KMS-11 (cell line): ENCODE measurements at regions not wholly inside any gene's neighbourhood (a gene's known extent, or its start where the extent isn't known, plus 50 kb on each side); places are given as distances from the start of the nearest gene placed in this dataset.

Source experiments
- H2AFZ ChIP-seq: fragments of 200-600 bp; sonication (generic); 2 replicates; pipeline ENCODE4 v1.6.1; 2016; ENCODE audit warnings: antibody characterized with exemption, mixed run types, low read depth
- H3K27ac ChIP-seq: fragments of 200-600 bp; sonication (generic); 2 replicates; pipeline ENCODE4 v1.6.1; 2016; ENCODE audit warnings: mild to moderate bottlenecking, mixed run types
- H3K27me3 ChIP-seq: fragments of 200-600 bp; sonication (generic); 2 replicates; pipeline ENCODE4 v1.6.1; 2017; ENCODE audit warnings: mild to moderate bottlenecking, low read depth, mixed run types, moderate library complexity; ENCODE audit not compliant: insufficient read depth
- H3K36me3 ChIP-seq: fragments of 200-600 bp; sonication (generic); 2 replicates; pipeline ENCODE4 v1.6.1; 2017; ENCODE audit warnings: mild to moderate bottlenecking, mixed run types; ENCODE audit not compliant: insufficient read depth
- H3K4me1 ChIP-seq: fragments of 200-600 bp; sonication (generic); 2 replicates; pipeline ENCODE4 v1.6.1; 2016; ENCODE audit warnings: mild to moderate bottlenecking, low read depth, mixed run types; ENCODE audit not compliant: poor library complexity, severe bottlenecking
- H3K4me2 ChIP-seq: fragments of 200-600 bp; sonication (generic); 2 replicates; pipeline ENCODE4 v1.7.0; 2016; ENCODE audit warnings: mild to moderate bottlenecking, mixed run types
- H3K4me3 ChIP-seq: fragments of 200-600 bp; sonication (generic); IDR thresholded peaks from 2 replicates; pipeline ENCODE4 v1.6.1; 2017; ENCODE audit warnings: low read depth, low read length, mixed read lengths; ENCODE audit not compliant: insufficient read depth
- H3K79me2 ChIP-seq: fragments of 200-600 bp; sonication (generic); 2 replicates; pipeline ENCODE4 v1.6.1; 2016; ENCODE audit warnings: low read depth, mixed run types; ENCODE audit not compliant: insufficient read depth
- H3K9ac ChIP-seq: fragments of 200-600 bp; sonication (generic); 2 replicates; pipeline ENCODE4 v1.6.1; 2016; ENCODE audit warnings: mild to moderate bottlenecking, mixed run types
- H4K20me1 ChIP-seq: fragments of 200-600 bp; sonication (generic); 2 replicates; pipeline ENCODE4 v1.6.1; 2016; ENCODE audit warnings: mild to moderate bottlenecking, mixed run types; ENCODE audit not compliant: insufficient read depth
- TF ChIP-seq, protein P1 (sequence below): fragments of 200-600 bp; sonication (generic); conservative IDR thresholded peaks from 2 replicates; pipeline ENCODE4 v1.6.1; 2017; ENCODE audit warnings: low read depth, mild to moderate bottlenecking, antibody characterized with exemption, low read length, moderate library complexity, mixed read lengths

DNA sequence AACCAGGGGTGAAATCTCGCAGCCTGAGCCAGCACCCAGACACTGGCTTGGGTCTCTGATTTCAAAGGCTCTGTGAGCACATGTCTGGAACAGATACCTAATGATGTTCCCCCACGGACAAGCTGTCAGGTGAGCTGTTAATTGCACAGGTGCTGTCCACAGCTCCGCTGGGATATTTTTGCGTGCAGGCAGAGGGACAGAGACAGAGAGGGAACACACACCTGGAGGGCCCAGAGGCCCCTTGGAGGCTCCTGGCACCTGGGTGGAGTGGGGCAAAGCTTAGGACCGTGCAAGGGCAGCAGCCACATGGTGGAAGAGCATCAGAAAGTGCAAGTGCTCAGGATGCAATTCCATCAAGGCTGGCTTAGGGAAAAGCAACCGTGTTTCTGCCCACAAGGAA, 57.3 kb downstream of the ARL6IP4 start:
- no peak overlapping the region for H3K4me2 ChIP-seq
- H3K79me2 ChIP-seq: no peaks in the 10 kb centered on the region
- no peak overlapping the region for H2AFZ ChIP-seq
- H3K4me3 ChIP-seq: no peak overlapping the region
- H4K20me1 ChIP-seq: no peaks in the 10 kb centered on the region
- no peaks in the 10 kb centered on the region for H3K4me1 ChIP-seq
- H3K27ac ChIP-seq: no peak overlapping the region
- no peaks in the 10 kb centered on the region for H3K27me3 ChIP-seq
- TF ChIP-seq, protein P1, sequence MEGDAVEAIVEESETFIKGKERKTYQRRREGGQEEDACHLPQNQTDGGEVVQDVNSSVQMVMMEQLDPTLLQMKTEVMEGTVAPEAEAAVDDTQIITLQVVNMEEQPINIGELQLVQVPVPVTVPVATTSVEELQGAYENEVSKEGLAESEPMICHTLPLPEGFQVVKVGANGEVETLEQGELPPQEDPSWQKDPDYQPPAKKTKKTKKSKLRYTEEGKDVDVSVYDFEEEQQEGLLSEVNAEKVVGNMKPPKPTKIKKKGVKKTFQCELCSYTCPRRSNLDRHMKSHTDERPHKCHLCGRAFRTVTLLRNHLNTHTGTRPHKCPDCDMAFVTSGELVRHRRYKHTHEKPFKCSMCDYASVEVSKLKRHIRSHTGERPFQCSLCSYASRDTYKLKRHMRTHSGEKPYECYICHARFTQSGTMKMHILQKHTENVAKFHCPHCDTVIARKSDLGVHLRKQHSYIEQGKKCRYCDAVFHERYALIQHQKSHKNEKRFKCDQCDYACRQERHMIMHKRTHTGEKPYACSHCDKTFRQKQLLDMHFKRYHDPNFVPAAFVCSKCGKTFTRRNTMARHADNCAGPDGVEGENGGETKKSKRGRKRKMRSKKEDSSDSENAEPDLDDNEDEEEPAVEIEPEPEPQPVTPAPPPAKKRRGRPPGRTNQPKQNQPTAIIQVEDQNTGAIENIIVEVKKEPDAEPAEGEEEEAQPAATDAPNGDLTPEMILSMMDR: no peak
- H3K36me3 ChIP-seq: no peaks in the 10 kb centered on the region
- H3K9ac ChIP-seq: no peak overlapping the region

GRCh38 chr12:123036466-123037285, 56.2 kb downstream of the ARL6IP4 start:
- H3K27ac ChIP-seq: no peak overlapping the region
- H3K79me2 ChIP-seq: no peaks in the 10 kb centered on the region
- H4K20me1 ChIP-seq: no peaks in the 10 kb centered on the region
- H3K4me3 ChIP-seq: no peak overlapping the region
- no peak overlapping the region for H3K4me2 ChIP-seq
- H2AFZ ChIP-seq: no peak overlapping the region
- H3K9ac ChIP-seq: no peak overlapping the region
- no peaks in the 10 kb centered on the region for H3K27me3 ChIP-seq
- TF ChIP-seq, protein P1: no peak
- H3K4me1 ChIP-seq: no peaks in the 10 kb centered on the region
- H3K36me3 ChIP-seq: no peaks in the 10 kb centered on the region

DNA sequence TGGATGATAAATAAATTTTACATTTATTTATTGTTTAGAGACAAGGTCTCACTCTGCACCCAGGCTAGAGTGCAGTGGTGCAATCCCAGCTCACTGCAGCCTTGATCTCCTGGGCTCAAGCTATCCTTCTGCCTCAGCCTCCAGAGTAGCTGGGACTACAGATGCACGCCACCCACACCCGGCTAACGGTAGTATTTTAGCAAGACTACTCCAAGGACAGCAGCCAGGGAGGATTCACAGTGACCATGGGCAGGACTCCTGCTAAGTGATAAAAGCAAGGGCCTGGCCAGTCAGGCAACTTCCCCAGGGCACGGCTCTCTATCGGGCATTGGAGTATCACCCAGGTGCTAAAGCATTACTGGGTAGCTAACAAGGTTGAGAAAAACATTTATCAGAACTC, 55.4 kb downstream of the ARL6IP4 start:
- Histone ChIP-seq H3K27ac (no peak overlapping the region), H3K4me1 (no peaks in the 10 kb centered on the region), H3K27me3 (no peaks in the 10 kb centered on the region), H3K36me3 (no peaks in the 10 kb centered on the region), H3K9ac (no peak overlapping the region), H2AFZ (no peak overlapping the region), H3K4me2 (no peak overlapping the region), H3K79me2 (no peaks in the 10 kb centered on the region), H3K4me3 (no peak overlapping the region), H4K20me1 (no peaks in the 10 kb centered on the region)
- TF ChIP-seq, protein P1: no peak

- TF ChIP-seq, protein P1: no peak
- H3K79me2 ChIP-seq: no peaks in the 10 kb centered on the region
- H3K9ac ChIP-seq: no peak overlapping the region
- H3K36me3 ChIP-seq: no peaks in the 10 kb centered on the region
- no peaks in the 10 kb centered on the region for H3K27me3 ChIP-seq
- no peak overlapping the region for H3K27ac ChIP-seq
- no peak overlapping the region for H3K4me2 ChIP-seq
- no peaks in the 10 kb centered on the region for H4K20me1 ChIP-seq
- H2AFZ ChIP-seq: no peak overlapping the region
- no peak overlapping the region for H3K4me3 ChIP-seq
- no peaks in the 10 kb centered on the region for H3K4me1 ChIP-seq
Observed at GRCh38 chr12:123034865-123035264, 54.4 kb downstream of the ARL6IP4 start.
